H9 (cell line): ENCODE measurements at regions not wholly inside any gene's neighbourhood (a gene's known extent, or its start where the extent isn't known, plus 50 kb on each side); places are given as distances from the start of the nearest gene placed in this dataset.

Experiments used
- DNase-seq: peaks from one replicate; pipeline ENCODE4 v3.0.0-alpha.2; 2017
- H2AFZ ChIP-seq: one replicate; pipeline ENCODE4 v1.6.1; 2013; ENCODE audit warnings: mild to moderate bottlenecking, low read length, control low read depth, moderate library complexity
- H2AK5ac ChIP-seq: 2 replicates; pipeline ENCODE4 v1.6.1; 2013; ENCODE audit warnings: low read length, control low read depth, mixed read lengths; ENCODE audit not compliant: insufficient read length
- H2BK120ac ChIP-seq: one replicate; pipeline ENCODE4 v1.6.1; 2013; ENCODE audit warnings: low read depth, mild to moderate bottlenecking, low read length, control low read depth, inconsistent platforms; ENCODE audit not compliant: poor library complexity, severe bottlenecking
- H2BK12ac ChIP-seq: 2 replicates; pipeline ENCODE4 v1.6.1; 2013; ENCODE audit warnings: low read length, control low read depth, mixed read lengths, low read depth; ENCODE audit not compliant: insufficient read length
- H2BK15ac ChIP-seq: 2 replicates; pipeline ENCODE4 v1.6.1; 2013; ENCODE audit warnings: low read depth, low read length, control low read depth
- H2BK20ac ChIP-seq: one replicate; pipeline ENCODE4 v1.6.1; 2013; ENCODE audit warnings: low read depth, mild to moderate bottlenecking, low read length, control low read depth, inconsistent platforms; ENCODE audit not compliant: poor library complexity, severe bottlenecking
- H2BK5ac ChIP-seq: 2 replicates; pipeline ENCODE4 v1.6.1; 2013; ENCODE audit warnings: low read length, control low read depth, mixed read lengths; ENCODE audit not compliant: insufficient read length
- H3K14ac ChIP-seq: 2 replicates; pipeline ENCODE4 v1.6.1; 2013; ENCODE audit warnings: low read length, control low read depth; ENCODE audit not compliant: insufficient read depth
- H3K18ac ChIP-seq: 2 replicates; pipeline ENCODE4 v1.6.1; 2013; ENCODE audit warnings: low read depth, mild to moderate bottlenecking, mixed read lengths, low read length, control low read depth; ENCODE audit not compliant: insufficient read length
- H3K23ac ChIP-seq: 2 replicates; pipeline ENCODE4 v1.6.1; 2013; ENCODE audit warnings: low read length, control low read depth, mixed read lengths, low read depth; ENCODE audit not compliant: insufficient read length
- H3K23me2 ChIP-seq: 2 replicates; pipeline ENCODE4 v1.6.1; 2013; ENCODE audit warnings: low read depth, mild to moderate bottlenecking, mixed read lengths, low read length, control low read depth; ENCODE audit not compliant: insufficient read length, poor library complexity, severe bottlenecking
- H3K27ac ChIP-seq: 2 replicates; pipeline ENCODE4 v1.5.1; 2013; ENCODE audit warnings: low read length, control low read depth, mixed read lengths, low read depth; ENCODE audit not compliant: insufficient read length
- H3K27me3 ChIP-seq: 2 replicates; pipeline ENCODE4 v1.6.1; 2013; ENCODE audit warnings: low read length, control low read depth, inconsistent platforms; ENCODE audit not compliant: insufficient read depth
- H3K4ac ChIP-seq: 2 replicates; pipeline ENCODE4 v1.6.1; 2013; ENCODE audit warnings: low read depth, mild to moderate bottlenecking, control low read depth, inconsistent platforms, low read length, moderate library complexity
- H3K4me1 ChIP-seq: 2 replicates; pipeline ENCODE4 v1.6.1; 2013; ENCODE audit warnings: low read length, control low read depth, inconsistent platforms; ENCODE audit not compliant: insufficient read depth
- H3K4me2 ChIP-seq: 2 replicates; pipeline ENCODE4 v1.6.1; 2013; ENCODE audit warnings: low read length, control low read depth, mixed read lengths; ENCODE audit not compliant: insufficient read length, insufficient read depth
- H3K56ac ChIP-seq: 2 replicates; pipeline ENCODE4 v1.6.1; 2013; ENCODE audit warnings: low read depth, mild to moderate bottlenecking, mixed read lengths, low read length, control low read depth; ENCODE audit not compliant: insufficient read length
- H3K79me1 ChIP-seq: 2 replicates; pipeline ENCODE4 v1.6.1; 2013; ENCODE audit warnings: low read depth, mild to moderate bottlenecking, moderate library complexity, low read length, control low read depth, inconsistent platforms; ENCODE audit not compliant: insufficient read depth, poor library complexity, severe bottlenecking
- H3K79me2 ChIP-seq: 2 replicates; pipeline ENCODE4 v1.6.1; 2013; ENCODE audit warnings: low read length, control low read depth, inconsistent platforms; ENCODE audit not compliant: insufficient read depth
- H3K9ac ChIP-seq: 2 replicates; pipeline ENCODE4 v1.6.1; 2013; ENCODE audit warnings: low read length, control low read depth, mixed read lengths; ENCODE audit not compliant: insufficient read length; ENCODE audit errors: extremely low read depth
- H3K9me3 ChIP-seq: one replicate; pipeline ENCODE4 v1.6.1; 2013; ENCODE audit warnings: low read depth, low read length, inconsistent platforms; ENCODE audit not compliant: control insufficient read depth
- H3T11ph ChIP-seq: one replicate; pipeline ENCODE4 v1.6.1; 2013; ENCODE audit warnings: mild to moderate bottlenecking, low read length, control low read depth, inconsistent platforms
- H4K20me1 ChIP-seq: one replicate; pipeline ENCODE4 v1.6.1; 2013; ENCODE audit not compliant: control insufficient read depth, insufficient read length, insufficient read depth
- H4K5ac ChIP-seq: 2 replicates; pipeline ENCODE4 v1.6.1; 2013; ENCODE audit warnings: low read depth, mild to moderate bottlenecking, mixed read lengths, low read length, control low read depth; ENCODE audit not compliant: insufficient read length
- H4K8ac ChIP-seq: replicated peaks from 2 replicates; pipeline ENCODE4 v1.6.1; 2013; ENCODE audit warnings: low read length, control low read depth, mixed read lengths, low read depth; ENCODE audit not compliant: insufficient read length
- H4K91ac ChIP-seq: 2 replicates; pipeline ENCODE4 v1.6.1; 2013; ENCODE audit warnings: low read depth, mild to moderate bottlenecking, moderate library complexity, mixed read lengths, low read length, control low read depth; ENCODE audit not compliant: insufficient read length
- H3K27ac Mint-ChIP-seq, 3 experiments: 2 replicates in 2 of 3; 3 replicates in 1 of 3; pipeline ENCODE4 v1.8.0; 2020 to 2021; ENCODE audit warnings: mixed read lengths in 3 of 3, mild to moderate bottlenecking in 1 of 3, moderate library complexity in 1 of 3
- H3K27me3 Mint-ChIP-seq: 2 replicates; pipeline ENCODE4 v1.8.0; 2021; ENCODE audit warnings: low read depth, mild to moderate bottlenecking, moderate library complexity, mixed read lengths
- H3K36me3 Mint-ChIP-seq, 3 experiments: 2 replicates in 2 of 3; 3 replicates in 1 of 3; pipeline ENCODE4 v1.8.0; 2020 to 2021; ENCODE audit warnings: low read depth in 3 of 3, mixed read lengths in 3 of 3; ENCODE audit not compliant: insufficient read depth in 1 of 3
- H3K4me1 Mint-ChIP-seq, 2 experiments: 2 replicates each; pipeline ENCODE4 v1.8.0; 2020; ENCODE audit warnings: mixed read lengths in 2 of 2
- H3K4me3 Mint-ChIP-seq, 2 experiments: 2 replicates in 1 of 2; 3 replicates in 1 of 2; pipeline ENCODE4 v1.8.0; 2020 to 2021; ENCODE audit warnings: mild to moderate bottlenecking in 2 of 2, mixed read lengths in 2 of 2, moderate library complexity in 1 of 2
- H3K9me3 Mint-ChIP-seq, 2 experiments: 2 replicates in 1 of 2; 3 replicates in 1 of 2; pipeline ENCODE4 v1.8.0; 2020; ENCODE audit warnings: mild to moderate bottlenecking in 2 of 2, mixed read lengths in 2 of 2, moderate library complexity in 1 of 2
- WGBS: extraction: QIAGEN DNeasy Blood & Tissue Kit; methylation state at CpG from one replicate; pipeline ENCODE4 v1.1.7; 2013; ENCODE audit warnings: missing lambda C conversion rate, low lambda C conversion rate, mixed read lengths; ENCODE audit not compliant: insufficient read length; ENCODE audit errors: extremely low coverage; 5-methylcytosine and 5-hydroxymethylcytosine counted together
- TF ChIP-seq, protein P1 (sequence below): fragments of 200-600 bp; sonication (generic); conservative IDR thresholded peaks from 3 replicates; pipeline ENCODE4 v1.8.0; 2021; ENCODE audit warnings: antibody characterized with exemption, mild to moderate bottlenecking

DNA sequence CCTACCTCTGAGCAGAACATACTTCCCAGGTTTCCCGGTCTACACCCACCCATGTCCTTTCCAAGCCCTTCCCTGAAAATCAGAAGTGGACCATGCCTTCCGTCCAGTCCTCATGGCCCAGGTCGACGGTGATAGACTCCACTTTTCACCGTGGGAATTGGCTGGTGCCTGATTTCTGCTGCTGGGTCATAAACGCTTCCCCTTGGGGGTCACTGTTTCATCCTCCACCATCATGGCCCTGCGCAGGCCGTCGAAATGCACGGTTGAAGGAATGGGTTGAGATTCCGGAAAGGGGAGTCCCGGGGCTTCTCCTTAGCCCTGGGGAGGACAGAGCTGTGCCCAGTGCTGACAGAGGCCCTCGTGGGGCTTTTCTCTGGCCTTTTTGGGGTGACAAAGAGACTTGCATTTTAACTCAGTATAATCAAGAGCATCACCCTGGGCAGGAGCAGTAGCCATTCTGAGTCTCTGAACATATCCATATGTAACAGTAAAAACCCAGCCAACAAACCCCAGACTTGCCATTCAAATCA lies 75.5 kb downstream of the SOX1 start:
- no peak overlapping the region for H2AFZ ChIP-seq
- no peak overlapping the region for H3K56ac ChIP-seq
- H2BK120ac ChIP-seq, result no peak overlapping the region
- no peaks in the 10 kb centered on the region for H4K20me1 ChIP-seq
- H3K4me1 ChIP-seq, result no peaks in the 10 kb centered on the region
- Mint-ChIP-seq H3K36me3 (peaks cover 0 to 6% (median under 1%) of the 10 kb centered on the region in 3 experiments; a peak in 4 of 7 replicates), H3K27me3 (peaks cover 29% of the 10 kb centered on the region), H3K27ac (no peak overlapping the region), H3K4me3 (no peak overlapping the region), H3K4me1 (no peaks in the 10 kb centered on the region), H3K9me3 (peaks cover 3 to 5% of the 10 kb centered on the region in 2 experiments)
- no peak overlapping the region for H2BK5ac ChIP-seq
- no peak overlapping the region for H3K14ac ChIP-seq
- no peaks in the 10 kb centered on the region for H3K23me2 ChIP-seq
- H4K91ac ChIP-seq, result no peak overlapping the region
- H3K4me2 ChIP-seq, result no peak overlapping the region
- no peak overlapping the region for H3K9ac ChIP-seq
- no peaks in the 10 kb centered on the region for H3K79me2 ChIP-seq
- TF ChIP-seq, protein P1, sequence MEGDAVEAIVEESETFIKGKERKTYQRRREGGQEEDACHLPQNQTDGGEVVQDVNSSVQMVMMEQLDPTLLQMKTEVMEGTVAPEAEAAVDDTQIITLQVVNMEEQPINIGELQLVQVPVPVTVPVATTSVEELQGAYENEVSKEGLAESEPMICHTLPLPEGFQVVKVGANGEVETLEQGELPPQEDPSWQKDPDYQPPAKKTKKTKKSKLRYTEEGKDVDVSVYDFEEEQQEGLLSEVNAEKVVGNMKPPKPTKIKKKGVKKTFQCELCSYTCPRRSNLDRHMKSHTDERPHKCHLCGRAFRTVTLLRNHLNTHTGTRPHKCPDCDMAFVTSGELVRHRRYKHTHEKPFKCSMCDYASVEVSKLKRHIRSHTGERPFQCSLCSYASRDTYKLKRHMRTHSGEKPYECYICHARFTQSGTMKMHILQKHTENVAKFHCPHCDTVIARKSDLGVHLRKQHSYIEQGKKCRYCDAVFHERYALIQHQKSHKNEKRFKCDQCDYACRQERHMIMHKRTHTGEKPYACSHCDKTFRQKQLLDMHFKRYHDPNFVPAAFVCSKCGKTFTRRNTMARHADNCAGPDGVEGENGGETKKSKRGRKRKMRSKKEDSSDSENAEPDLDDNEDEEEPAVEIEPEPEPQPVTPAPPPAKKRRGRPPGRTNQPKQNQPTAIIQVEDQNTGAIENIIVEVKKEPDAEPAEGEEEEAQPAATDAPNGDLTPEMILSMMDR, result no peak
- no peak overlapping the region for H3K23ac ChIP-seq
- H3K79me1 ChIP-seq, result no peaks in the 10 kb centered on the region
- H2BK20ac ChIP-seq, result no peak overlapping the region
- no peaks in the 10 kb centered on the region for H3K27me3 ChIP-seq
- H2AK5ac ChIP-seq, result no peak overlapping the region
- no peak overlapping the region for H3T11ph ChIP-seq
- no peak overlapping the region for H4K8ac ChIP-seq
- no peak overlapping the region for H4K5ac ChIP-seq
- no peak for DNase-seq
- H3K18ac ChIP-seq, result no peak overlapping the region
- no CpG with 5 or more reads among the region's 13 CpGs for WGBS
- H2BK12ac ChIP-seq, result no peak overlapping the region
- no peaks in the 10 kb centered on the region for H3K9me3 ChIP-seq
- no peak overlapping the region for H3K4ac ChIP-seq
- no peak overlapping the region for H3K27ac ChIP-seq
- no peak overlapping the region for H2BK15ac ChIP-seq
